HG03439 (cell line): ENCODE measurements at regions not wholly inside any gene's neighbourhood (a gene's known extent, or its start where the extent isn't known, plus 50 kb on each side); places are given as distances from the start of the nearest gene placed in this dataset.
"Not testable (repeated sequence)": the region's sequence is repeated elsewhere in the genome, so short reads cannot be mapped to it uniquely, and the experiment has no call there.

Experiments used
- ATAC-seq: cut with Tn5 transposase; IDR thresholded peaks from one replicate; pipeline ENCODE4 v1.9.1; 2021; ENCODE audit warnings: mild to moderate bottlenecking, moderate library complexity; ENCODE audit not compliant: unreplicated experiment

- no peak for ATAC-seq
Observed at GRCh38 chr2:17258861-17259260, 259.4 kb downstream of the RAD51AP2 start.

GRCh38 chr2:17257189-17257909 lies 260.9 kb downstream of the RAD51AP2 start:
- ATAC-seq = no peak

- ATAC-seq = no peak
Observed at GRCh38 chr2:17255071-17255470, 263.2 kb downstream of the RAD51AP2 start.

GRCh38 chr2:17254421-17254820 lies 263.8 kb downstream of the RAD51AP2 start:
- no peak for ATAC-seq

- no peak for ATAC-seq
Observed at GRCh38 chr2:17252258-17252657, 266.0 kb downstream of the RAD51AP2 start.

GRCh38 chr2:17251171-17251570 lies 267.1 kb downstream of the RAD51AP2 start:
- ATAC-seq = no peak

- ATAC-seq = no peak
Observed at GRCh38 chr2:17249249-17249648, 269.0 kb downstream of the RAD51AP2 start.

- ATAC-seq = no peak
Observed at GRCh38 chr2:17245906-17246305, 272.3 kb downstream of the RAD51AP2 start.

GRCh38 chr2:17242813-17243485 lies 275.3 kb downstream of the RAD51AP2 start:
- no peak for ATAC-seq

GRCh38 chr2:17239550-17239949 lies 278.7 kb downstream of the RAD51AP2 start:
- ATAC-seq = no peak

GRCh38 chr2:17235167-17235566 lies 283.1 kb downstream of the RAD51AP2 start:
- no peak for ATAC-seq

- ATAC-seq = no peak
Observed at GRCh38 chr2:17232776-17233556, 285.3 kb downstream of the RAD51AP2 start.

GRCh38 chr2:17231394-17231965 lies 286.8 kb downstream of the RAD51AP2 start:
- no peak for ATAC-seq

GRCh38 chr2:17229414-17229813 lies 288.8 kb downstream of the RAD51AP2 start:
- no peak for ATAC-seq

- no peak for ATAC-seq
Observed at GRCh38 chr2:17228461-17228860, 289.8 kb downstream of the RAD51AP2 start.

- no peak for ATAC-seq
Observed at GRCh38 chr2:17227856-17228255, 290.4 kb downstream of the RAD51AP2 start.

GRCh38 chr2:17226941-17227490 lies 291.2 kb downstream of the RAD51AP2 start:
- ATAC-seq = no peak

GRCh38 chr2:17223211-17223610 lies 295.0 kb downstream of the RAD51AP2 start:
- ATAC-seq = no peak

GRCh38 chr2:17208511-17208910 lies 309.7 kb downstream of the RAD51AP2 start:
- ATAC-seq = no peak

GRCh38 chr2:17206771-17207170 lies 311.5 kb downstream of the RAD51AP2 start:
- ATAC-seq = no peak

- not testable (repeated sequence) for ATAC-seq
Observed at GRCh38 chr2:17204214-17204613, 314.0 kb downstream of the RAD51AP2 start.
